ENCODE measurements at regions not wholly inside any gene's neighbourhood (a gene's known extent, or its start where the extent isn't known, plus 50 kb on each side); places are given as distances from the start of the nearest gene placed in this dataset.
"Not testable (repeated sequence)": the region's sequence is repeated elsewhere in the genome, so short reads cannot be mapped to it uniquely, and the experiment has no call there.

DNA sequence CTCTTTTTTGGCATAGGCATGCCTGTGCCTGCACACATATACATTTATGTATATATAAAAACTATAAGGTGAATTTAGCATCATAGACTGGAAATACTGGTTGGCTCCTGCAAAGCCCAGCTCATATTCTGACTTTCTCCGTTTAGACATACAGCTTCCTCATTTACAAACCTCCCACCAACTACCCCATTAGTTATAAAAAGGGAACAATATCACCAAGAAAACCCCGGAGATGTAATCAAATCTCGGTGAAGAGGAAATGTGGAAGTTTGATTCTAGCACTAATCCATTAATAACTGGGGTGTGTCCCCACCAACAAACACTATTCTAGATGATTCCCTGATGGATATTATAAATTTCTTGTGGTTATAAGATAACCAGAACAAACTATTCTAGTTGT, 517.7 kb upstream of the TBL1XR1 start:
- no peaks in the 10 kb centered on the region for H3K79me2 ChIP-seq (ENCODE audit: control insufficient read depth, insufficient read depth, low read length)
- no peak overlapping the region for H4K8ac ChIP-seq (ENCODE audit: low read depth, low read length)
- no peaks in the 10 kb centered on the region for H3K27me3 ChIP-seq (ENCODE audit: insufficient read depth, low read length, poor library complexity)
- H3K79me1 ChIP-seq (ENCODE audit: low read length): no peaks in the 10 kb centered on the region
- H3K36me3 ChIP-seq (ENCODE audit: control insufficient read depth, insufficient read depth, low read length): no peaks in the 10 kb centered on the region
- no peak overlapping the region for H3K4me2 ChIP-seq (ENCODE audit: low read length)
- no peak overlapping the region for H3K4me3 ChIP-seq (ENCODE audit: low read length)
- H3K27ac ChIP-seq (ENCODE audit: low read depth, low read length): no peak overlapping the region
- no peak overlapping the region for H3K4ac ChIP-seq (ENCODE audit: low read depth, low read length)
- H3K23ac ChIP-seq (ENCODE audit: low read length): no peak overlapping the region
- no peak overlapping the region for H2AK5ac ChIP-seq (ENCODE audit: low read length)
- H3K56ac ChIP-seq (ENCODE audit: low read length): no peak overlapping the region
- no peak for DNase-seq
- H2BK120ac ChIP-seq (ENCODE audit: low read depth, low read length): no peak overlapping the region
- H2BK5ac ChIP-seq (ENCODE audit: low read length): no peak overlapping the region
- H2BK15ac ChIP-seq (replicated peaks; ENCODE audit: low read depth): no peak overlapping the region
- no CpG with 5 or more reads among the region's 3 CpGs for WGBS (ENCODE audit: extremely low coverage, insufficient coverage, low lambda C conversion rate)
- H3K4me1 ChIP-seq (ENCODE audit: control insufficient read depth, low read depth, low read length): no peaks in the 10 kb centered on the region
- no peak overlapping the region for H4K5ac ChIP-seq (ENCODE audit: low read length)
- no peak overlapping the region for H3K18ac ChIP-seq (ENCODE audit: low read length)
- H3K9ac ChIP-seq (ENCODE audit: low read length): no peak overlapping the region

- H3K4ac ChIP-seq (ENCODE audit: low read depth, low read length): no peak overlapping the region
- H3K4me2 ChIP-seq (ENCODE audit: low read length): no peak overlapping the region
- H3K4me1 ChIP-seq (ENCODE audit: control insufficient read depth, low read depth, low read length): no peaks in the 10 kb centered on the region
- H2BK120ac ChIP-seq (ENCODE audit: low read depth, low read length): no peak overlapping the region
- no peak for DNase-seq
- H3K27me3 ChIP-seq (ENCODE audit: insufficient read depth, low read length, poor library complexity): no peaks in the 10 kb centered on the region
- H3K23ac ChIP-seq (ENCODE audit: low read length): no peak overlapping the region
- WGBS (ENCODE audit: extremely low coverage, insufficient coverage, low lambda C conversion rate): no CpG with 5 or more reads among the region's 3 CpGs
- H3K9ac ChIP-seq (ENCODE audit: low read length): no peak overlapping the region
- no peaks in the 10 kb centered on the region for H3K79me1 ChIP-seq (ENCODE audit: low read length)
- no peak overlapping the region for H3K27ac ChIP-seq (ENCODE audit: low read depth, low read length)
- H3K4me3 ChIP-seq (ENCODE audit: low read length): no peak overlapping the region
- H4K5ac ChIP-seq (ENCODE audit: low read length): no peak overlapping the region
- H3K56ac ChIP-seq (ENCODE audit: low read length): no peak overlapping the region
- no peaks in the 10 kb centered on the region for H3K79me2 ChIP-seq (ENCODE audit: control insufficient read depth, insufficient read depth, low read length)
- no peak overlapping the region for H3K18ac ChIP-seq (ENCODE audit: low read length)
- no peak overlapping the region for H2BK15ac ChIP-seq (replicated peaks; ENCODE audit: low read depth)
- H4K8ac ChIP-seq (ENCODE audit: low read depth, low read length): no peak overlapping the region
- H2BK5ac ChIP-seq (ENCODE audit: low read length): no peak overlapping the region
- H2AK5ac ChIP-seq (ENCODE audit: low read length): no peak overlapping the region
- H3K36me3 ChIP-seq (ENCODE audit: control insufficient read depth, insufficient read depth, low read length): no peaks in the 10 kb centered on the region
These were observed 518.7 kb upstream of the TBL1XR1 start for GRCh38 chr3:177715980-177716379.

DNA sequence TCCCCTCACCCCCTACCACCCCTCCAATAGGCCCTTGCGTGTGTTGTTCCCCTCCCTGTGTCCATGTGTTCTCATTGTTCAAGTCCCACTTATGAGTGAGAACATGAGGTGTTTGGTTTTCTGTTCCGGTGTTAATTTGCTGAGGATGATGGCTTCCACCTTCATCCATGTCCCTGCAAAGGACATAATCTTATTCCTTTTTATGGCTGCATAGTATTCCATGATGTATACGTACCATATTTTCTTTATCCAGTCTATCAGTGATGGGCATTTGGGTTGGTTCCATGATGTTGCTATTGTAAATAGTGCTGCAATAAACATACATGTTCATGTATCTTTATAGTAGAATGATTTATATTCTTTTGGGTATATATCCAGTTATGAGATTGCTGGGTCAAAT, 523.6 kb upstream of the TBL1XR1 start:
- not testable (repeated sequence) for DNase-seq; H2BK5ac ChIP-seq (ENCODE audit: low read length); H3K27me3 ChIP-seq (ENCODE audit: insufficient read depth, low read length, poor library complexity); H3K4me2 ChIP-seq (ENCODE audit: low read length); H3K4me1 ChIP-seq (ENCODE audit: control insufficient read depth, low read depth, low read length); H2AK5ac ChIP-seq (ENCODE audit: low read length); H4K5ac ChIP-seq (ENCODE audit: low read length); H3K23ac ChIP-seq (ENCODE audit: low read length); H3K4ac ChIP-seq (ENCODE audit: low read depth, low read length); H3K79me1 ChIP-seq (ENCODE audit: low read length); H3K27ac ChIP-seq (ENCODE audit: low read depth, low read length); H3K36me3 ChIP-seq (ENCODE audit: control insufficient read depth, insufficient read depth, low read length); H4K8ac ChIP-seq (ENCODE audit: low read depth, low read length); H3K9ac ChIP-seq (ENCODE audit: low read length); H2BK120ac ChIP-seq (ENCODE audit: low read depth, low read length); H3K18ac ChIP-seq (ENCODE audit: low read length); H3K79me2 ChIP-seq (ENCODE audit: control insufficient read depth, insufficient read depth, low read length); H3K56ac ChIP-seq (ENCODE audit: low read length); H3K4me3 ChIP-seq (ENCODE audit: low read length); H2BK15ac ChIP-seq (replicated peaks; ENCODE audit: low read depth)
- no CpG with 5 or more reads among the region's 3 CpGs for WGBS (ENCODE audit: extremely low coverage, insufficient coverage, low lambda C conversion rate)

DNA sequence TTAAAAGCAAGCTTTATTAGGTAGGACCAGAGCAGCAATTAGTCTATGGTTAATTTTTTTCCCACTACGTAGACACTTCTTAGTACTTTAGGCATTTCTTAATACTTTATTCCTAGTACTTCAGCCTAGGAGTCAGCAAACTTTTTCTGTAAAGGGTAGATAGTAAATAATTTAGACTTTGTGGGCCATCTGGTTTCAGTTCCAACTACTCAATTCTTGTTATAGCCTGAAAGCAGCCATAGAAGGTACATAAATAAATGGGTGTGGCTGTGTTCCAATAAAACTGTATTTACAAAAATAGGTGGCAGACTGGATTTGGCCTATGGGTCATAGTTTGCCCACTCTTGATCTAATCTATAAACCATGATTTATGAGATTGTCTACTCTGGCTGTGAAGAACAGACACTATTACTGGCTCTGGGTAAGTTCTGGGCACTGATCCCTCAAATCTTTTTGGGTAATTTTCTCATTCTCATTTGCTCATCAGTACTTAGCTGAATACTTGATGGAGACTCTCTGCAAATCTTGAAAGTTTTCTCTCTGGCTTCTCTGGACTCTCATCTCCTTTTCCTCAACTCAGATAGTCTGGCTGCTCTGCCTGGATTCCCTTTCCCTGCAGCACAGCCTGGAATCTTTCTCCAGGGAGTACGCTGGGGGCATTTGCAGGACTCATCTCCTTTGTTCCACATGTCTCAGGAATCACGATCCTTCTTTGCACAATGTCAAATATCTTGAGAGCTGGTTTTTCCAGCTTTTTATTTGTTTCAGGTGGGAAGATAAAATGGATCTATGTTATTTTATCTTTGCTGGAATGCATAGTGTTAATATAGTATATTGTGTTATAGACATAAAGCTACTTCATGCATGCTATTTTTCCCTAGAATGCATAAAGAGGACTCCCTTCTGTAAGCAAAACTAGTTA, 524.8 kb upstream of the TBL1XR1 start:
- no peaks in the 10 kb centered on the region for H3K79me1 ChIP-seq (ENCODE audit: low read length)
- H3K27me3 ChIP-seq (ENCODE audit: insufficient read depth, low read length, poor library complexity): no peaks in the 10 kb centered on the region
- H2BK5ac ChIP-seq (ENCODE audit: low read length): no peak overlapping the region
- H2AK5ac ChIP-seq (ENCODE audit: low read length): no peak overlapping the region
- no peak overlapping the region for H3K23ac ChIP-seq (ENCODE audit: low read length)
- no peak overlapping the region for H2BK120ac ChIP-seq (ENCODE audit: low read depth, low read length)
- no peak for DNase-seq
- no peak overlapping the region for H3K4me3 ChIP-seq (ENCODE audit: low read length)
- no peak overlapping the region for H4K8ac ChIP-seq (ENCODE audit: low read depth, low read length)
- no peak overlapping the region for H3K4me2 ChIP-seq (ENCODE audit: low read length)
- no peaks in the 10 kb centered on the region for H3K79me2 ChIP-seq (ENCODE audit: control insufficient read depth, insufficient read depth, low read length)
- no peak overlapping the region for H2BK15ac ChIP-seq (replicated peaks; ENCODE audit: low read depth)
- no peaks in the 10 kb centered on the region for H3K36me3 ChIP-seq (ENCODE audit: control insufficient read depth, insufficient read depth, low read length)
- no peak overlapping the region for H3K4ac ChIP-seq (ENCODE audit: low read depth, low read length)
- no peaks in the 10 kb centered on the region for H3K4me1 ChIP-seq (ENCODE audit: control insufficient read depth, low read depth, low read length)
- WGBS (ENCODE audit: extremely low coverage, insufficient coverage, low lambda C conversion rate): no CpG with 5 or more reads among the region's 3 CpGs
- no peak overlapping the region for H4K5ac ChIP-seq (ENCODE audit: low read length)
- H3K18ac ChIP-seq (ENCODE audit: low read length): no peak overlapping the region
- H3K9ac ChIP-seq (ENCODE audit: low read length): no peak overlapping the region
- no peak overlapping the region for H3K56ac ChIP-seq (ENCODE audit: low read length)
- H3K27ac ChIP-seq (ENCODE audit: low read depth, low read length): no peak overlapping the region

GRCh38 chr3:177724020-177724638, 526.8 kb upstream of the TBL1XR1 start:
- Histone ChIP-seq H2AK5ac (ENCODE audit: low read length) (no peak overlapping the region), H2BK5ac (ENCODE audit: low read length) (no peak overlapping the region), H3K27me3 (ENCODE audit: insufficient read depth, low read length, poor library complexity) (no peaks in the 10 kb centered on the region), H3K4me2 (ENCODE audit: low read length) (no peak overlapping the region), H3K9ac (ENCODE audit: low read length) (no peak overlapping the region), H2BK15ac (replicated peaks; ENCODE audit: low read depth) (no peak overlapping the region), H2BK120ac (ENCODE audit: low read depth, low read length) (no peak overlapping the region), H3K23ac (ENCODE audit: low read length) (no peak overlapping the region), H3K79me2 (ENCODE audit: control insufficient read depth, insufficient read depth, low read length) (no peaks in the 10 kb centered on the region), H3K79me1 (ENCODE audit: low read length) (no peaks in the 10 kb centered on the region), H3K18ac (ENCODE audit: low read length) (no peak overlapping the region), H4K5ac (ENCODE audit: low read length) (no peak overlapping the region), H3K4ac (ENCODE audit: low read depth, low read length) (no peak overlapping the region), H4K8ac (ENCODE audit: low read depth, low read length) (no peak overlapping the region), H3K36me3 (ENCODE audit: control insufficient read depth, insufficient read depth, low read length) (no peaks in the 10 kb centered on the region), H3K56ac (ENCODE audit: low read length) (no peak overlapping the region), H3K4me3 (ENCODE audit: low read length) (no peak overlapping the region), H3K27ac (ENCODE audit: low read depth, low read length) (no peak overlapping the region), H3K4me1 (ENCODE audit: control insufficient read depth, low read depth, low read length) (no peaks in the 10 kb centered on the region)
- no peak for DNase-seq
- no CpG with 5 or more reads among the region's 6 CpGs for WGBS (ENCODE audit: extremely low coverage, insufficient coverage, low lambda C conversion rate)

Measured in mesendoderm (in vitro differentiated cells).